GM19239 (cell line): ENCODE measurements at regions not wholly inside any gene's neighbourhood (a gene's known extent, or its start where the extent isn't known, plus 50 kb on each side); places are given as distances from the start of the nearest gene placed in this dataset.

Experiments
- DNase-seq: peaks from one replicate; pipeline ENCODE4 v3.0.0; 2011; ENCODE audit warnings: low spot score; ENCODE audit not compliant: insufficient read length
- FAIRE-seq: peaks from 2 replicates; lab custom pipeline; 2011; peaks lifted over from hg19 to GRCh38; lab: Jason Lieb, UNC

GRCh38 chrX:151476604-151477303, 79.7 kb downstream of the VMA21 start:
- DNase-seq (no peak), FAIRE-seq (no peak)

- FAIRE-seq = no peak
- DNase-seq = no peak
Observed at GRCh38 chrX:151478058-151478457, 81.1 kb downstream of the VMA21 start.

- FAIRE-seq = no peak
- peak; percentile 4 for DNase-seq
Observed at GRCh38 chrX:151488677-151489076, 74.8 kb upstream of the PASD1 start.

- FAIRE-seq = peak; percentile 42
- DNase-seq = no peak
Observed at GRCh38 chrX:151505796-151506195, 57.7 kb upstream of the PASD1 start.

GRCh38 chrX:151510203-151510602, 53.3 kb upstream of the PASD1 start:
- no peak for FAIRE-seq
- no peak for DNase-seq

- no peak for DNase-seq
- FAIRE-seq = no peak
Observed at GRCh38 chrX:151513472-151513871, 50.0 kb upstream of the PASD1 start.
